ENCODE measurements at regions not wholly inside any gene's neighbourhood (a gene's known extent, or its start where the extent isn't known, plus 50 kb on each side); places are given as distances from the start of the nearest gene placed in this dataset.

DNA sequence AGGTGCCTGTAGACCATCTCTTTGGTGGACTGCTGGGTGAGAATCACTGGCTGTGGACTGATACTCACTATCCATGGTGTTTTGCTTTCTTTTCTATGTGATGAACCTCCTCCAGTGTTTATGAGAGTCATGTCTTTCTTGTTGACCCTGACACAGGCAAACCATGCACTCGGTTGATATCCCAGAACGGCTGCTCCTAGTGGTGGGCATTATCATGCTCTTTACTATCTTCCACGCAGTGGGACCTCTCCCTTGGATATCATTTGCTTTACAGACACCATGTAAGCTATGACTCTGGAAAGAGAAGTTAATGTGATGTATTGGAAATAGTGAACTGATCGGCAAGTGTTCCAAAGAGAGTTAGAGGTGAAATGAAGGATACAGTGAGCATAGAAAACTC is 1455.6 kb downstream of the BRINP3 start:
- no peak for TF ChIP-seq CTCF (IDR thresholded peaks at IDR 0.05; ENCODE audit: low read length, missing control alignments)
- DNase-seq (ENCODE audit: low read depth) = no peak
- no peak overlapping the region for H3K4me3 ChIP-seq (replicated peaks; ENCODE audit: low read depth, low read length)

DNA sequence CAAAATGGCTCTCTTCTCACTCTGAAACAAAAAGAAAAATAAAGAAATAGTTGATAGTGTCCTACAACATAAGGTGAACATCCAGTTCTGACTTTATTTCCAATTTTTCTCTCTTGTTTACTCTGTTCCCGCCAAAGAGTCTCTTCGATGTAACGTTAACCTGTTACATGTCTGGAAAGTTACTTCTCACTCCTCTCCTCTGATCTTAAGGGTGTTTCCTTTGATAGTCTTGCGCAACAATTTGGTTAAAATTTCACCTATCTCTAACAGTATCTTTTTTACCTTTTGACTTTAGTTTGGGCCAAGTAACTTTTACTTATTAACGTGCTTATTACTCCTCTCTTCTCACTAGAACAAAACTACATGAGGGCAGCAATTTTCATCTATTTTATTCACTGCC is 1450.2 kb downstream of the BRINP3 start:
- no peak for DNase-seq (ENCODE audit: low read depth)
- TF ChIP-seq CTCF (IDR thresholded peaks at IDR 0.05; ENCODE audit: low read length, missing control alignments) = no peak
- no peak overlapping the region for H3K4me3 ChIP-seq (replicated peaks; ENCODE audit: low read depth, low read length)

DNA sequence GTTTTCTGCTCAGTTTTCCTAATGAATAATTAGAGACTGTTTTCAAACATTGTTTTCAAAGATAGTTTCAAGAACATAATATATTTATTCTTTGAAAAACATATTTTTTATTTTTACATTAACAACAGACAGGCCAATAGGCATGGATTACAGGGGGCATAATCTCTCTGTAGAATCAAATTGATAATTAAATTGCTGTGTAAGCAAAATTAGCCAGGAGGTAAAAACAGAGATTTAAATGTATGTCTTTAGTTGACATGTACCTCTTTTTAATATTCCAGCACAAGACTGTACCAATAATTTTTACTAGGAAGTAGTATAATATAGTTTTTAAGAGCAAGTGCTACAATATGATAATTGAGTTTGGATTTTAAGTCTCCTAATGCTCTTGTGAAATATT is 1444.5 kb downstream of the BRINP3 start:
- TF ChIP-seq CTCF (IDR thresholded peaks at IDR 0.05; ENCODE audit: low read length, missing control alignments) = no peak
- no peak overlapping the region for H3K4me3 ChIP-seq (replicated peaks; ENCODE audit: low read depth, low read length)
- no peak for DNase-seq (ENCODE audit: low read depth)

DNA sequence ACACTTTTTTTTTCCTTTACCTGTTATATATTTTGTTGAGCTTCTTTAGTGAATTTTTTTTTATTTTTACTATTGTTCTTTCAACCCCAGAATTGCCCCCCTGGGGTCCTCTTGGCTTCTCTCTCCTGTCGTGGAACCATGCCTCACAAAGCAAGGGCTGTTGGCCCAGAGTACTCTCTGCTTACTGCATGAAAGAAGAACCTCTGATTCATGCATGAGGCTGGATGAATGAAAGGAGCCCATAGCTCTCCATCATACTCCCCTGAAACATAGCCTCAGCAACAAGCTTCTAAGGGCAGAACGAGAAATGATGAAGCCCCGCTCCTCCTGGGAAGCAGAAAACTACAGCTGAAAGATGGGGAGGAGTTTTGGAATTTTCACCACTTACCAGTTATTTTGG is 1441.0 kb downstream of the BRINP3 start:
- DNase-seq (ENCODE audit: low read depth) = no peak
- no peak for TF ChIP-seq CTCF (IDR thresholded peaks at IDR 0.05; ENCODE audit: low read length, missing control alignments)
- no peak overlapping the region for H3K4me3 ChIP-seq (replicated peaks; ENCODE audit: low read depth, low read length)

DNA sequence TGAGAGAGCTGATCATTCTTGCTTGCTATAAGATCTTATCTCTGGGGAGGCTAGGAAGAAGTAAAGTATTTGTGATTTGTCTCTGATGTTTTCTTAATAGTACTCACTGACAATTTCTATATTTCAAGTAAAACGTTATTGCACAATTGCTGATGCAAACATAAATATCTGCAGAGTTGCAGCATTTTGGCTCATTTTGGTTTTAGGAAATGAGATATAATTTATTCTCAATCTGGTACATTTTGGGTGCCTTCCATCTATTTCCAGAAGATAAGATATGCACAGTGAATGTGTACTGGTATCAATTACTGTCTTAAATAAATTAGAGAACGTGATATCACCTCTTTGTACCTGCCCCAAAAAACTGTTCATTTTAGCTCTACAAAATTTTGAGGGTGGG is 1431.5 kb downstream of the BRINP3 start:
- no peak for TF ChIP-seq CTCF (IDR thresholded peaks at IDR 0.05; ENCODE audit: low read length, missing control alignments)
- H3K4me3 ChIP-seq (replicated peaks; ENCODE audit: low read depth, low read length) = no peak overlapping the region
- no peak for DNase-seq (ENCODE audit: low read depth)

- no peak overlapping the region for H3K4me3 ChIP-seq (replicated peaks; ENCODE audit: low read depth, low read length)
- TF ChIP-seq CTCF (IDR thresholded peaks at IDR 0.05; ENCODE audit: low read length, missing control alignments) = no peak
- DNase-seq (ENCODE audit: low read depth) = no peak
Measured at GRCh38 chr1:189084811-189085210, 1392.9 kb downstream of the BRINP3 start.

DNA sequence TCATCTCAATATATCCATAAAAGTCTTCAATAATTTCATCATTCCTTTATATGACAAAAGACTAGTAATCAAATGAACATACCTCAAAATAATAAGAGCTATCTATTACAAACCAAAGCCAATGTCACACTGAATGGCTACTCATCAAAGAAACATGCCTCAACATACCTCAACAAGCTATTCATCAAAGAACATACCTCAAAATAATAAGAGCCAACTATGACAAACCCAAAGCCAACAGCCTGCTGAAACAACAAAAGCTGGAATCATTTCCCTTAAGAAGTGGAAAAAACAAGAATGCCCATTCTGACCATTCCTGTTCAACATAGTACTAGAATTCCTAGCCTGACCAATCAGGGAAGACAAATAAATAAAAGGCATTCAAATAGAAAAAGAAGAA is 1373.7 kb downstream of the BRINP3 start:
- TF ChIP-seq CTCF (IDR thresholded peaks at IDR 0.05; ENCODE audit: low read length, missing control alignments) = no peak
- no peak for DNase-seq (ENCODE audit: low read depth)
- no peak overlapping the region for H3K4me3 ChIP-seq (replicated peaks; ENCODE audit: low read depth, low read length)
